ENCODE measurements at regions not wholly inside any gene's neighbourhood (a gene's known extent, or its start where the extent isn't known, plus 50 kb on each side); places are given as distances from the start of the nearest gene placed in this dataset.

- no peak for DNase-seq (ENCODE audit: low spot score)
These were observed 2131.7 kb downstream of the MRPL39 start for GRCh38 chr21:23475281-23476219.

- DNase-seq (ENCODE audit: low spot score), result no peak
These were observed 2135.4 kb downstream of the MRPL39 start for GRCh38 chr21:23471877-23472276.

GRCh38 chr21:23463365-23463764 lies 2143.9 kb downstream of the MRPL39 start:
- no peak for DNase-seq (ENCODE audit: low spot score)

GRCh38 chr21:23455676-23456075 lies 2151.6 kb downstream of the MRPL39 start:
- no peak for DNase-seq (ENCODE audit: low spot score)

- DNase-seq (ENCODE audit: low spot score), result no peak
These were observed 2154.7 kb downstream of the MRPL39 start for GRCh38 chr21:23452384-23453083.

- DNase-seq (ENCODE audit: low spot score), result no peak
These were observed 2162.0 kb downstream of the MRPL39 start for GRCh38 chr21:23445307-23445706.

- DNase-seq (ENCODE audit: low spot score), result no peak
These were observed 2169.2 kb downstream of the MRPL39 start for GRCh38 chr21:23438081-23438480.

- no peak for DNase-seq (ENCODE audit: low spot score)
These were observed 2204.3 kb downstream of the MRPL39 start for GRCh38 chr21:23402929-23403520.

GRCh38 chr21:23401278-23401677 lies 2206.0 kb downstream of the MRPL39 start:
- no peak for DNase-seq (ENCODE audit: low spot score)

- DNase-seq (ENCODE audit: low spot score), result no peak
These were observed 2208.6 kb downstream of the MRPL39 start for GRCh38 chr21:23398726-23399125.

GRCh38 chr21:23394458-23394857 lies 2212.8 kb downstream of the MRPL39 start:
- DNase-seq (ENCODE audit: low spot score), result no peak

GRCh38 chr21:23384679-23385078 lies 2222.6 kb downstream of the MRPL39 start:
- DNase-seq (ENCODE audit: low spot score), result no peak

- no peak for DNase-seq (ENCODE audit: low spot score)
These were observed 2233.1 kb downstream of the MRPL39 start for GRCh38 chr21:23374155-23374554.

GRCh38 chr21:23356905-23357304 lies 2250.4 kb downstream of the MRPL39 start:
- DNase-seq (ENCODE audit: low spot score), result no peak

- no peak for DNase-seq (ENCODE audit: low spot score)
These were observed 2291.1 kb downstream of the MRPL39 start for GRCh38 chr21:23316190-23316589.

GRCh38 chr21:23308741-23309140 lies 2298.5 kb downstream of the MRPL39 start:
- no peak for DNase-seq (ENCODE audit: low spot score)

GRCh38 chr21:23307065-23307464 lies 2300.2 kb downstream of the MRPL39 start:
- no peak for DNase-seq (ENCODE audit: low spot score)

- DNase-seq (ENCODE audit: low spot score), result no peak
These were observed 2294.1 kb downstream of the NCAM2 start for GRCh38 chr21:23292292-23292691.

GRCh38 chr21:23281917-23282316 lies 2283.7 kb downstream of the NCAM2 start:
- no peak for DNase-seq (ENCODE audit: low spot score)

- DNase-seq (ENCODE audit: low spot score), result no peak
These were observed 2251.6 kb downstream of the NCAM2 start for GRCh38 chr21:23249760-23250159.

GRCh38 chr21:23247334-23247733 lies 2249.1 kb downstream of the NCAM2 start:
- DNase-seq (ENCODE audit: low spot score), result no peak

- DNase-seq (ENCODE audit: low spot score), result no peak
These were observed 2247.0 kb downstream of the NCAM2 start for GRCh38 chr21:23245255-23245654.

- no peak for DNase-seq (ENCODE audit: low spot score)
These were observed 2225.7 kb downstream of the NCAM2 start for GRCh38 chr21:23223882-23224281.
